Smooth muscle cell (in vitro differentiated cells): ENCODE measurements at regions not wholly inside any gene's neighbourhood (a gene's known extent, or its start where the extent isn't known, plus 50 kb on each side); places are given as distances from the start of the nearest gene placed in this dataset.

Experiments used
- DNase-seq: peaks from one replicate; lab custom pipeline; 2025; ENCODE audit not compliant: unreplicated experiment; lab: John Stamatoyannopoulos, UW
- H2AFZ ChIP-seq: fragments of 200-600 bp; sonication (generic); 2 replicates; pipeline ENCODE4 v1.6.0; 2016; ENCODE audit warnings: antibody characterized with exemption, low read depth, mild to moderate bottlenecking
- H3F3A ChIP-seq: fragments of 200-600 bp; sonication (generic); 2 replicates; pipeline ENCODE4 v1.6.0; 2017; ENCODE audit warnings: antibody characterized with exemption, low read depth
- H3K27ac ChIP-seq: fragments of 200-600 bp; sonication (generic); 2 replicates; pipeline ENCODE4 v1.5.1; 2016; ENCODE audit warnings: low read depth, mild to moderate bottlenecking
- H3K27me3 ChIP-seq: fragments of 200-600 bp; sonication (generic); 2 replicates; pipeline ENCODE4 v1.6.1; 2016; ENCODE audit warnings: low read depth, mild to moderate bottlenecking
- H3K36me3 ChIP-seq: fragments of 200-600 bp; sonication (generic); 2 replicates; pipeline ENCODE4 v1.5.1; 2016; ENCODE audit warnings: low read depth
- H3K4me1 ChIP-seq: fragments of 200-600 bp; sonication (generic); 2 replicates; pipeline ENCODE4 v1.5.1; 2016; ENCODE audit warnings: low read depth
- H3K4me2 ChIP-seq: fragments of 200-600 bp; sonication (generic); 2 replicates; pipeline ENCODE4 v1.6.0; 2016; ENCODE audit warnings: mild to moderate bottlenecking
- H3K4me3 ChIP-seq: fragments of 200-600 bp; sonication (generic); 2 replicates; pipeline ENCODE4 v1.5.1; 2016; ENCODE audit warnings: mild to moderate bottlenecking
- H3K79me2 ChIP-seq: fragments of 200-600 bp; sonication (generic); 2 replicates; pipeline ENCODE4 v1.6.0; 2016; ENCODE audit warnings: low read depth, mild to moderate bottlenecking
- H3K9ac ChIP-seq: fragments of 200-600 bp; sonication (generic); 2 replicates; pipeline ENCODE4 v1.6.0; 2016; ENCODE audit warnings: low read depth
- H3K9me3 ChIP-seq: fragments of 200-600 bp; sonication (generic); replicated peaks from 2 replicates; pipeline ENCODE4 v1.5.1; 2016; ENCODE audit warnings: low read depth
- H4K20me1 ChIP-seq: fragments of 200-600 bp; sonication (generic); 2 replicates; pipeline ENCODE4 v1.6.0; 2016; ENCODE audit warnings: low read depth
- CTCF ChIP-seq: fragments of 200-600 bp; sonication (generic); IDR thresholded peaks from 2 replicates; pipeline ENCODE4 v1.5.1; 2017; ENCODE audit warnings: borderline replicate concordance, mild to moderate bottlenecking, antibody characterized with exemption; ENCODE audit not compliant: insufficient read depth, poor library complexity, severe bottlenecking
- WGBS: methylation state at CpG from one replicate; pipeline ENCODE4 v1.1.7; 2016; ENCODE audit warnings: low lambda C conversion rate; 5-methylcytosine and 5-hydroxymethylcytosine counted together

GRCh38 chr1:213617133-213617532, 370.6 kb upstream of the PROX1 start:
- H3K9ac ChIP-seq: no peak overlapping the region

DNA sequence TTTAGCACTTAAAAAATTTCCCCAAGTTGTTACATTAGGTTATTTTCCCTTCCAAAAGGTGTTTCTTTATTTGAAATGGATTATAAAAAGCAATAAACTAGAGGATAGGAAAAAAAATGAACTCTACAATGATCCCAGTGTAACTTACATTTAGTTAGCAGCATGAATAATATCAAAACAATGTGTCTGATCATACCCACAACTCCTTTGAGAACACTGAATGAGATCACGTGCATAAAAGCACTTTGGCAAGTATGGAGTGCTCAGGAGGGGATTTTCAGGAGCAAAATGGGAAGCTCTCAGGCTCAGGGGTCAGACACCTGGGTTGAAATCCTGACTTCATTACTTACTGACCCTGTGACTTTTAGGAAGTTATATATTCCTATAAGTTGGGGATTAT, 369.7 kb upstream of the PROX1 start:
- 69% methylated on average over 1 of the region's 1 CpG for WGBS
- H3K36me3 ChIP-seq: no peaks in the 10 kb centered on the region
- no peak for DNase-seq
- H3F3A ChIP-seq: no peaks in the 10 kb centered on the region
- no peaks in the 10 kb centered on the region for H4K20me1 ChIP-seq
- H2AFZ ChIP-seq: no peak overlapping the region
- no peak overlapping the region for H3K27ac ChIP-seq
- no peak overlapping the region for H3K9ac ChIP-seq
- H3K9me3 ChIP-seq: no peaks in the 10 kb centered on the region
- no peaks in the 10 kb centered on the region for H3K4me1 ChIP-seq
- peaks cover 12% of the 10 kb centered on the region for H3K27me3 ChIP-seq
- H3K4me2 ChIP-seq: no peak overlapping the region
- TF ChIP-seq CTCF: no peak
- H3K79me2 ChIP-seq: no peaks in the 10 kb centered on the region
- H3K4me3 ChIP-seq: no peak overlapping the region

More at GRCh38 chr1:213617133-213617532, 370.6 kb upstream of the PROX1 start:
- Histone ChIP-seq H3K27ac (no peak overlapping the region), H3F3A (no peaks in the 10 kb centered on the region), H2AFZ (no peak overlapping the region), H3K27me3 (peaks cover 12% of the 10 kb centered on the region), H3K4me2 (no peak overlapping the region), H4K20me1 (no peaks in the 10 kb centered on the region), H3K9me3 (no peaks in the 10 kb centered on the region), H3K79me2 (no peaks in the 10 kb centered on the region), H3K4me3 (no peak overlapping the region), H3K36me3 (no peaks in the 10 kb centered on the region), H3K4me1 (no peaks in the 10 kb centered on the region)
- TF ChIP-seq CTCF: no peak
- DNase-seq: no peak

DNA sequence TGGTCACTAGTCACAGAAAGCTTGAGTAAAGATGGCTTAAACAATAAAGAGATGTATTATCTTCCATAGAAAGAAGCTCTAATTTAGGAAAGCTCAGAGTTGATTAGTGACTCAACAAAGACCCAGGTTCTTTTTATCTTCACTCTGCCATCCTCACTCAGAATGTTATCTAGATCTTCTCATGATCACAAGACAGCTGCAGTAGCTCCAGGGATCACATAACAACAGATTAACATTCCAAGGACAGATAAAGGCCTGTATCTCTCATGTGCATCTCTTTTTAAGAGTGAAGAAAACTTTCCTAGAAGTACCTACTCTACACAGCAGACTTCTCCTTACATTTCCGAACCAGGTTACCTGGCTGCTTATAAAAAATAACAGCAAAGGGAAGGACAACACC, 368.7 kb upstream of the PROX1 start:
- H3K27me3 ChIP-seq: peaks cover 11% of the 10 kb centered on the region
- no peaks in the 10 kb centered on the region for H3K36me3 ChIP-seq
- H3K27ac ChIP-seq: no peak overlapping the region
- no peak overlapping the region for H3K9ac ChIP-seq
- H3K4me1 ChIP-seq: no peaks in the 10 kb centered on the region
- H3K79me2 ChIP-seq: no peaks in the 10 kb centered on the region
- no peak overlapping the region for H3K4me2 ChIP-seq
- no peak overlapping the region for H3K4me3 ChIP-seq
- WGBS: 80% methylated on average over 1 of the region's 1 CpG
- TF ChIP-seq CTCF: no peak
- H3F3A ChIP-seq: no peaks in the 10 kb centered on the region
- no peaks in the 10 kb centered on the region for H3K9me3 ChIP-seq
- DNase-seq: no peak
- H4K20me1 ChIP-seq: no peaks in the 10 kb centered on the region
- H2AFZ ChIP-seq: no peak overlapping the region

DNA sequence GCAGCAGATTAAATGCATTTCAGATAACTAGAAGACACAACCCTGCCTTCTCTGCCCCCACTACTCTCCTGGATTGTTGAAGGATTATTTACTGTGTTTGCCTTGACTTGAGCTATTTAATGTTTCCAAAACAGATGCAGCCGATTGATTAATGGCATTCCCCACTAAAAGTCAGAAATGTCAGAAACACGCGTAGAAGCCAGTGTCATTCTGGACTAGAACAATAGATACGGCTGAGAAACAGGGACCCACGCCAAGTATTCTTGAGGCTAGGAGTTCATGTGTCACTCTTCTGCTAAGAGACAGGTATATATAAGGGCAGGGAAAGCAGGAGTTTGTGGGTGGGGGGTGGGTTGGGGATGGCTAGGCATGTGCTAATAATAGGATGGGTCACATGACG, 366.7 kb upstream of the PROX1 start:
- Histone ChIP-seq H3K4me3 (no peak overlapping the region), H3F3A (no peaks in the 10 kb centered on the region), H3K9ac (no peak overlapping the region), H3K4me2 (no peak overlapping the region), H3K36me3 (no peaks in the 10 kb centered on the region), H3K27me3 (no peaks in the 10 kb centered on the region), H2AFZ (no peak overlapping the region), H3K4me1 (no peaks in the 10 kb centered on the region), H3K79me2 (no peaks in the 10 kb centered on the region), H4K20me1 (no peaks in the 10 kb centered on the region), H3K9me3 (no peaks in the 10 kb centered on the region), H3K27ac (no peak overlapping the region)
- 83% methylated on average over 6 of the region's 6 CpGs for WGBS
- no peak for DNase-seq
- no peak for TF ChIP-seq CTCF
